GM23338 (cell line): ENCODE measurements at regions not wholly inside any gene's neighbourhood (a gene's known extent, or its start where the extent isn't known, plus 50 kb on each side); places are given as distances from the start of the nearest gene placed in this dataset.

Experiments
- ATAC-seq: fragments of 200-7000 bp; cut with Tn5 transposase; 3 replicates; pipeline ENCODE4 v1.9.1; 2020
- DNase-seq: peaks from one replicate; pipeline ENCODE4 v3.0.0-alpha.2; 2015; ENCODE audit warnings: low spot score
- H2AFZ ChIP-seq: fragments of 200-600 bp; sonication (generic); 2 replicates; pipeline ENCODE4 v1.8.0; 2016; ENCODE audit warnings: antibody characterized with exemption, mild to moderate bottlenecking, moderate library complexity
- H3F3A ChIP-seq: fragments of 200-600 bp; sonication (generic); replicated peaks from 2 replicates; pipeline ENCODE4 v1.8.0; 2017; ENCODE audit warnings: antibody characterized with exemption, mixed run types, low read depth
- H3K27ac ChIP-seq: fragments of 200-600 bp; sonication (generic); 2 replicates; pipeline ENCODE4 v1.6.1; 2016; ENCODE audit warnings: low read depth
- H3K27me3 ChIP-seq: fragments of 200-600 bp; sonication (generic); 2 replicates; pipeline ENCODE4 v1.8.0; 2016; ENCODE audit warnings: mild to moderate bottlenecking, mixed run types, moderate library complexity; ENCODE audit not compliant: insufficient read depth
- H3K36me3 ChIP-seq: fragments of 200-600 bp; sonication (generic); 2 replicates; pipeline ENCODE4 v1.8.0; 2016; ENCODE audit warnings: mild to moderate bottlenecking; ENCODE audit not compliant: insufficient read depth
- H3K4me1 ChIP-seq: fragments of 200-600 bp; sonication (generic); 2 replicates; pipeline ENCODE4 v1.8.0; 2016; ENCODE audit warnings: mild to moderate bottlenecking, moderate library complexity; ENCODE audit not compliant: insufficient read depth
- H3K4me2 ChIP-seq: fragments of 200-600 bp; sonication (generic); 2 replicates; pipeline ENCODE4 v1.7.1; 2017; ENCODE audit warnings: mixed run types
- H3K4me3 ChIP-seq: fragments of 200-600 bp; sonication (generic); 2 replicates; pipeline ENCODE4 v1.6.1; 2016; ENCODE audit warnings: mixed run types
- H3K79me2 ChIP-seq: fragments of 200-600 bp; sonication (generic); replicated peaks from 2 replicates; pipeline ENCODE4 v1.8.0; 2017; ENCODE audit warnings: mild to moderate bottlenecking; ENCODE audit not compliant: insufficient read depth
- H3K9me2 ChIP-seq: fragments of 200-600 bp; sonication (generic); 2 replicates; pipeline ENCODE4 v1.8.0; 2017; ENCODE audit not compliant: insufficient read depth
- H4K20me1 ChIP-seq: fragments of 200-600 bp; sonication (generic); replicated peaks from 2 replicates; pipeline ENCODE4 v1.8.0; 2017; ENCODE audit warnings: mild to moderate bottlenecking; ENCODE audit not compliant: insufficient read depth
- H3K27ac Mint-ChIP-seq: 2 replicates; pipeline ENCODE4 v1.8.0; 2020; ENCODE audit warnings: inconsistent platforms, mild to moderate bottlenecking, moderate library complexity, mixed read lengths
- H3K27me3 Mint-ChIP-seq: 3 replicates; pipeline ENCODE4 v1.8.0; 2022; ENCODE audit warnings: low read depth, mild to moderate bottlenecking, moderate library complexity, mixed read lengths, inconsistent platforms; ENCODE audit not compliant: insufficient read depth, poor library complexity
- H3K36me3 Mint-ChIP-seq: 3 replicates; pipeline ENCODE4 v1.8.0; 2021; ENCODE audit warnings: low read depth, mild to moderate bottlenecking, inconsistent platforms, moderate library complexity, mixed read lengths
- H3K4me1 Mint-ChIP-seq: 3 replicates; pipeline ENCODE4 v1.8.0; 2020; ENCODE audit warnings: mild to moderate bottlenecking, inconsistent platforms, mixed read lengths
- H3K4me3 Mint-ChIP-seq: 3 replicates; pipeline ENCODE4 v1.8.0; 2021; ENCODE audit warnings: moderate library complexity, mild to moderate bottlenecking, inconsistent platforms, mixed read lengths
- H3K9me3 Mint-ChIP-seq: 3 replicates; pipeline ENCODE4 v1.8.0; 2020; ENCODE audit warnings: moderate library complexity, mild to moderate bottlenecking, inconsistent platforms, mixed read lengths
- CREB1 ChIP-seq: fragments of 250-450 bp; sonication (Bioruptor Pico); IDR thresholded peaks from 2 replicates; pipeline ENCODE4 v1.5.0; 2020; ENCODE audit warnings: low read depth, mild to moderate bottlenecking, moderate library complexity
- ETS1 ChIP-seq: IDR thresholded peaks from 2 replicates; pipeline ENCODE4 v1.6.1; 2016; ENCODE audit warnings: antibody characterized with exemption
- EZH2 ChIP-seq: fragments of 200-600 bp; sonication (generic); IDR thresholded peaks from one replicate; pipeline ENCODE4 v1.8.0; 2017; ENCODE audit warnings: antibody characterized with exemption, mild to moderate bottlenecking, low read depth; ENCODE audit not compliant: unreplicated experiment
- EZH2phosphoT487 ChIP-seq: fragments of 200-600 bp; sonication (generic); IDR thresholded peaks from one replicate; pipeline ENCODE4 v1.8.1; 2018; ENCODE audit warnings: antibody characterized with exemption; ENCODE audit not compliant: unreplicated experiment
- NANOG ChIP-seq: IDR thresholded peaks from 2 replicates; pipeline ENCODE4 v1.6.1; 2016; ENCODE audit warnings: antibody characterized with exemption, borderline replicate concordance
- POLR2AphosphoS5 ChIP-seq: IDR thresholded peaks from 2 replicates; pipeline ENCODE4 v1.6.1; 2016; ENCODE audit warnings: antibody characterized with exemption, low read depth
- STAT1 ChIP-seq: IDR thresholded peaks from one replicate; pipeline ENCODE4 v1.6.1; 2016; ENCODE audit warnings: antibody characterized with exemption; ENCODE audit not compliant: unreplicated experiment
- ZNF114 ChIP-seq: fragments of 250-450 bp; sonication (Bioruptor Pico); IDR thresholded peaks from 2 replicates; pipeline ENCODE4 v1.5.0; 2020; ENCODE audit warnings: mild to moderate bottlenecking, moderate library complexity
- TF ChIP-seq, protein P1 (sequence below): fragments of 250-450 bp; sonication (Bioruptor Pico); IDR thresholded peaks from 2 replicates; pipeline ENCODE4 v1.5.0; 2020; ENCODE audit warnings: mild to moderate bottlenecking, moderate library complexity

- Histone ChIP-seq H3K79me2 (no peaks in the 10 kb centered on the region), H3K4me2 (no peak overlapping the region), H3K9me2 (no peaks in the 10 kb centered on the region), H3F3A (no peaks in the 10 kb centered on the region), H3K27ac (no peak overlapping the region), H3K4me3 (no peak overlapping the region), H3K4me1 (no peaks in the 10 kb centered on the region), H4K20me1 (no peaks in the 10 kb centered on the region), H3K36me3 (no peaks in the 10 kb centered on the region; the same call in 1 of the 2 replicates), H2AFZ (no peak overlapping the region), H3K27me3 (no peaks in the 10 kb centered on the region)
- peaks cover 16% of the 10 kb centered on the region for H3K36me3 Mint-ChIP-seq
- peaks cover 3% of the 10 kb centered on the region; the same call in 1 of the 3 replicates for H3K4me1 Mint-ChIP-seq
- DNase-seq (no peak), ATAC-seq (no peak)
- no peaks in the 10 kb centered on the region for H3K27me3 Mint-ChIP-seq
- TF ChIP-seq POLR2AphosphoS5: no peak
- TF ChIP-seq EZH2phosphoT487: no peak
- no peak for TF ChIP-seq CREB1
- peaks cover 94% of the 10 kb centered on the region for H3K9me3 Mint-ChIP-seq
- H3K27ac Mint-ChIP-seq: no peak overlapping the region
- H3K4me3 Mint-ChIP-seq: no peak overlapping the region
Measured at GRCh38 chr7:153290066-153290465, 530.5 kb downstream of the ACTR3B start.

GRCh38 chr7:153297141-153297540 lies 537.6 kb downstream of the ACTR3B start:
- Mint-ChIP-seq H3K9me3 (peaks cover 97% of the 10 kb centered on the region), H3K4me1 (no peaks in the 10 kb centered on the region), H3K27ac (no peak overlapping the region), H3K27me3 (peaks cover 3% of the 10 kb centered on the region), H3K4me3 (no peak overlapping the region), H3K36me3 (peaks cover 6% of the 10 kb centered on the region; the same call in 1 of the 3 replicates)
- no peaks in the 10 kb centered on the region for H3F3A ChIP-seq
- H3K36me3 ChIP-seq: no peaks in the 10 kb centered on the region
- no peak overlapping the region for H3K27ac ChIP-seq
- no peak overlapping the region for H3K4me2 ChIP-seq
- H4K20me1 ChIP-seq: no peaks in the 10 kb centered on the region
- no peak overlapping the region for H2AFZ ChIP-seq
- H3K4me1 ChIP-seq: no peaks in the 10 kb centered on the region
- no peaks in the 10 kb centered on the region for H3K9me2 ChIP-seq
- no peaks in the 10 kb centered on the region for H3K27me3 ChIP-seq
- ATAC-seq: no peak
- DNase-seq: no peak
- H3K79me2 ChIP-seq: no peaks in the 10 kb centered on the region
- TF ChIP-seq EZH2phosphoT487 (no peak), EZH2 (no peak), ZNF114 (CRISPR knock-in tag) (no peak), ETS1 (no peak), STAT1 (no peak), POLR2AphosphoS5 (no peak), CREB1 (no peak), NANOG (no peak)
- TF ChIP-seq, protein P1, sequence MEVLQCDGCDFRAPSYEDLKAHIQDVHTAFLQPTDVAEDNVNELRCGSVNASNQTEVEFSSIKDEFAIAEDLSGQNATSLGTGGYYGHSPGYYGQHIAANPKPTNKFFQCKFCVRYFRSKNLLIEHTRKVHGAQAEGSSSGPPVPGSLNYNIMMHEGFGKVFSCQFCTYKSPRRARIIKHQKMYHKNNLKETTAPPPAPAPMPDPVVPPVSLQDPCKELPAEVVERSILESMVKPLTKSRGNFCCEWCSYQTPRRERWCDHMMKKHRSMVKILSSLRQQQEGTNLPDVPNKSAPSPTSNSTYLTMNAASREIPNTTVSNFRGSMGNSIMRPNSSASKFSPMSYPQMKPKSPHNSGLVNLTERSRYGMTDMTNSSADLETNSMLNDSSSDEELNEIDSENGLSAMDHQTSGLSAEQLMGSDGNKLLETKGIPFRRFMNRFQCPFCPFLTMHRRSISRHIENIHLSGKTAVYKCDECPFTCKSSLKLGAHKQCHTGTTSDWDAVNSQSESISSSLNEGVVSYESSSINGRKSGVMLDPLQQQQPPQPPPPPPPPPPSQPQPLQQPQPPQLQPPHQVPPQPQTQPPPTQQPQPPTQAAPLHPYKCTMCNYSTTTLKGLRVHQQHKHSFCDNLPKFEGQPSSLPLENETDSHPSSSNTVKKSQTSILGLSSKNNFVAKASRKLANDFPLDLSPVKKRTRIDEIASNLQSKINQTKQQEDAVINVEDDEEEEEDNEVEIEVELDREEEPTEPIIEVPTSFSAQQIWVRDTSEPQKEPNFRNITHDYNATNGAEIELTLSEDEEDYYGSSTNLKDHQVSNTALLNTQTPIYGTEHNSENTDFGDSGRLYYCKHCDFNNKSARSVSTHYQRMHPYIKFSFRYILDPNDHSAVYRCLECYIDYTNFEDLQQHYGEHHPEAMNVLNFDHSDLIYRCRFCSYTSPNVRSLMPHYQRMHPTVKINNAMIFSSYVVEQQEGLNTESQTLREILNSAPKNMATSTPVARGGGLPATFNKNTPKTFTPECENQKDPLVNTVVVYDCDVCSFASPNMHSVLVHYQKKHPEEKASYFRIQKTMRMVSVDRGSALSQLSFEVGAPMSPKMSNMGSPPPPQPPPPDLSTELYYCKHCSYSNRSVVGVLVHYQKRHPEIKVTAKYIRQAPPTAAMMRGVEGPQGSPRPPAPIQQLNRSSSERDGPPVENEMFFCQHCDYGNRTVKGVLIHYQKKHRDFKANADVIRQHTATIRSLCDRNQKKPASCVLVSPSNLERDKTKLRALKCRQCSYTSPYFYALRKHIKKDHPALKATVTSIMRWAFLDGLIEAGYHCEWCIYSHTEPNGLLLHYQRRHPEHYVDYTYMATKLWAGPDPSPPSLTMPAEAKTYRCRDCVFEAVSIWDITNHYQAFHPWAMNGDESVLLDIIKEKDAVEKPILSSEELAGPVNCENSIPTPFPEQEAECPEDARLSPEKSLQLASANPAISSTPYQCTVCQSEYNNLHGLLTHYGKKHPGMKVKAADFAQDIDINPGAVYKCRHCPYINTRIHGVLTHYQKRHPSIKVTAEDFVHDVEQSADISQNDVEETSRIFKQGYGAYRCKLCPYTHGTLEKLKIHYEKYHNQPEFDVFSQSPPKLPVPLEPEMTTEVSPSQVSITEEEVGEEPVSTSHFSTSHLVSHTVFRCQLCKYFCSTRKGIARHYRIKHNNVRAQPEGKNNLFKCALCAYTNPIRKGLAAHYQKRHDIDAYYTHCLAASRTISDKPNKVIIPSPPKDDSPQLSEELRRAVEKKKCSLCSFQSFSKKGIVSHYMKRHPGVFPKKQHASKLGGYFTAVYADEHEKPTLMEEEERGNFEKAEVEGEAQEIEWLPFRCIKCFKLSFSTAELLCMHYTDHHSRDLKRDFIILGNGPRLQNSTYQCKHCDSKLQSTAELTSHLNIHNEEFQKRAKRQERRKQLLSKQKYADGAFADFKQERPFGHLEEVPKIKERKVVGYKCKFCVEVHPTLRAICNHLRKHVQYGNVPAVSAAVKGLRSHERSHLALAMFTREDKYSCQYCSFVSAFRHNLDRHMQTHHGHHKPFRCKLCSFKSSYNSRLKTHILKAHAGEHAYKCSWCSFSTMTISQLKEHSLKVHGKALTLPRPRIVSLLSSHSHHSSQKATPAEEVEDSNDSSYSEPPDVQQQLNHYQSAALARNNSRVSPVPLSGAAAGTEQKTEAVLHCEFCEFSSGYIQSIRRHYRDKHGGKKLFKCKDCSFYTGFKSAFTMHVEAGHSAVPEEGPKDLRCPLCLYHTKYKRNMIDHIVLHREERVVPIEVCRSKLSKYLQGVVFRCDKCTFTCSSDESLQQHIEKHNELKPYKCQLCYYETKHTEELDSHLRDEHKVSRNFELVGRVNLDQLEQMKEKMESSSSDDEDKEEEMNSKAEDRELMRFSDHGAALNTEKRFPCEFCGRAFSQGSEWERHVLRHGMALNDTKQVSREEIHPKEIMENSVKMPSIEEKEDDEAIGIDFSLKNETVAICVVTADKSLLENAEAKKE (CRISPR knock-in tag): no peak
- no peak overlapping the region for H3K4me3 ChIP-seq
